BJ (cell line): ENCODE measurements at regions not wholly inside any gene's neighbourhood (a gene's known extent, or its start where the extent isn't known, plus 50 kb on each side); places are given as distances from the start of the nearest gene placed in this dataset.

Experiments
- CTCF ChIA-PET: fragments of 350-600 bp; formaldehyde crosslinking; extraction: SDS; loops from one replicate; lab custom pipeline; 2021; ENCODE audit warnings: antibody characterized with exemption, inconsistent platforms; lab: Yijun Ruan, JAX
- POLR2A ChIA-PET: fragments of 300-600 bp; sonication (Branson Sonifier 250); formaldehyde crosslinking; extraction: SDS; loops from one replicate; lab custom pipeline; 2021; ENCODE audit warnings: antibody characterized with exemption; lab: Charles Lee
- DNase-seq: peaks from one replicate; pipeline ENCODE4 v3.0.0-alpha.2; 2011; ENCODE audit warnings: low read depth
- H3K27me3 ChIP-seq: 2 replicates; pipeline ENCODE4 v1.6.0; 2011; ENCODE audit warnings: low read length; ENCODE audit not compliant: control insufficient read depth, insufficient read depth
- H3K36me3 ChIP-seq: 2 replicates; pipeline ENCODE4 v1.5.1; 2011; ENCODE audit warnings: low read length; ENCODE audit not compliant: control insufficient read depth, insufficient read depth
- H3K4me3 ChIP-seq: 2 replicates; pipeline ENCODE4 v1.5.1; 2011; ENCODE audit warnings: low read depth, mild to moderate bottlenecking, control low read depth, low read length
- CTCF ChIP-seq: IDR thresholded peaks from 2 replicates; pipeline ENCODE4 v1.5.1; 2011; ENCODE audit warnings: low read depth, mild to moderate bottlenecking, control low read depth, inconsistent platforms, low read length, moderate library complexity; ENCODE audit not compliant: insufficient read depth

- H3K4me3 ChIP-seq: no peak overlapping the region
- CTCF ChIA-PET: no interaction called here
Measured at GRCh38 chr4:63693321-63693720, 715.9 kb downstream of the TECRL start.

DNA sequence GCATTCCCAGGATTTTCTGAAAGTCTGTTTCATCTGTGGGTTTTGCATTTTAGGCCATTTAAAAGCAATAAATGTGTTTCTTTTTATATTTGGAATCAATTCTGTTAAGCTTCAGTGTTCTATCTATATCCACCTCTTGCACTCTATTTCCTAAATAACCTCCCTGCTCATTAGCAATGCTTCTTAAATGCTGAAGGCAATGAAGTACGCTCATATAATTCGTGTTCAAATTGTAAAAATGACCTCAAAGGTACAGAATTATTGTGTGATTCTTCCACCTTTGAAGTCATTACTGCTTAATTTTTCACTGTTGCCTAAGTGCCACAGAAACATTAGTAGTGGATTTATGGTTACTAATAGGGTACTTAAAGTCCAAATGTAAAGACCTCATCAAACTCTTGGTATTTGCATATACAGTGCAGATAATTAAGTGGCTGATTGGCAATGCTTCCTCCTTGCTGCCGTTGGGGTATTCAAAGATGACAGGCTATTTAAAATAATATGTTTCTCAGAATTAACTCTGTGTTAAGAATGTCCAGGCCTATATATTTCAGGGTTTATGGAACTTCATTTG is 730.8 kb downstream of the TECRL start:
- TF ChIP-seq CTCF: no peak
- Histone ChIP-seq H3K36me3 (no peaks in the 10 kb centered on the region), H3K4me3 (no peak overlapping the region), H3K27me3 (no peaks in the 10 kb centered on the region)
- ChIA-PET CTCF (no interaction called here), POLR2A (no interaction called here)
- DNase-seq: no peak

More at GRCh38 chr4:63693321-63693720, 715.9 kb downstream of the TECRL start:
- H3K27me3 ChIP-seq: no peaks in the 10 kb centered on the region
- H3K36me3 ChIP-seq: no peaks in the 10 kb centered on the region
- no peak for TF ChIP-seq CTCF
- POLR2A ChIA-PET: no interaction called here
- no peak for DNase-seq

- Histone ChIP-seq H3K4me3 (no peak overlapping the region), H3K36me3 (no peaks in the 10 kb centered on the region)
- TF ChIP-seq CTCF: no peak
Measured at GRCh38 chr4:63670735-63671134, 738.5 kb downstream of the TECRL start.

GRCh38 chr4:63663870-63664269 is 745.4 kb downstream of the TECRL start:
- TF ChIP-seq CTCF: no peak
- H3K27me3 ChIP-seq: no peaks in the 10 kb centered on the region
- POLR2A ChIA-PET: no interaction called here
- CTCF ChIA-PET: no interaction called here
- H3K4me3 ChIP-seq: no peak overlapping the region
- no peaks in the 10 kb centered on the region for H3K36me3 ChIP-seq
- DNase-seq: no peak

More at GRCh38 chr4:63670735-63671134, 738.5 kb downstream of the TECRL start:
- no peak for DNase-seq
- ChIA-PET CTCF (no interaction called here), POLR2A (no interaction called here)
- no peaks in the 10 kb centered on the region for H3K27me3 ChIP-seq

- no peaks in the 10 kb centered on the region for H3K27me3 ChIP-seq
- ChIA-PET POLR2A (no interaction called here), CTCF (no interaction called here)
- no peaks in the 10 kb centered on the region for H3K36me3 ChIP-seq
- DNase-seq: no peak
- TF ChIP-seq CTCF: no peak
- no peak overlapping the region for H3K4me3 ChIP-seq
Measured at GRCh38 chr4:63644396-63644795, 764.9 kb downstream of the TECRL start.
